HG03064 (cell line): ENCODE measurements at regions not wholly inside any gene's neighbourhood (a gene's known extent, or its start where the extent isn't known, plus 50 kb on each side); places are given as distances from the start of the nearest gene placed in this dataset.
"Not testable (repeated sequence)": the region's sequence is repeated elsewhere in the genome, so short reads cannot be mapped to it uniquely, and the experiment has no call there.

Experiments used
- ATAC-seq: cut with Tn5 transposase; IDR thresholded peaks from one replicate; pipeline ENCODE4 v1.9.1; 2021; ENCODE audit warnings: low read depth; ENCODE audit not compliant: unreplicated experiment

DNA sequence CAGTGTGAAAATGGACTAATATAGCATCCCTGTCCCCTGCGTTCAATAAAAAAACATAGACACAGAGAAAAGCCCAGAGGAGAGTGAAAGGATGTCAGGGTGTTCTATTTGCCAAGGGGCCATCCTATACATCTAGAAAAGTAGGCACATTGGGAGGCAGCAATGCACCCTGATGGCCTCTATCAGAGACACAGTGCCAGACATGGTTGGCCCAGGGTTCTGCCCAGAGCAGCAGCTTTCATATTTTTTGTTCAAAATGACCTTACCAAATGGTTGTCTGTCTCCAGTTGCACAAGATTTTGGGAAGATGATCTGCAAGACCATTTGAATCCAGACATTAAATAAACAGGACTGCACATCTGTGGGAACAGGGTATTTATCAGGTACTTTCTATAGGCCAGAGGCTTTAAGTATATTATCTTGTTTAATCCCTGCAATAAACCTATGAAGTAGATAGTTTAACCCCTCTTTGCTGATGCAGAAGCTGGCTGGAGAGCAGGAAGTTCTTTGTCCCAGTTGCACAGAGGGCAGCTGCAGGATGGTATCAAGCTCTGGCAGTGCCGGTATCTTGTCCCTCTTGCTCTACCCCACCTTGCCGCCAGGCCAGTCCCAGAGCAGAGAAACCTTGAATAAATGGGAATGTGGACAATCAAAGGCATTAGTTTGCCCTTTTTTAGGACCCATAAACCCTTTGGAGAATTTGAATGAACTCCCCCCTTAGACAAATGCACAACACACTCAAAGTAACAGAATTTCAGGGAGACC is 171.8 kb upstream of the PWP1 start:
- ATAC-seq, result no peak

DNA sequence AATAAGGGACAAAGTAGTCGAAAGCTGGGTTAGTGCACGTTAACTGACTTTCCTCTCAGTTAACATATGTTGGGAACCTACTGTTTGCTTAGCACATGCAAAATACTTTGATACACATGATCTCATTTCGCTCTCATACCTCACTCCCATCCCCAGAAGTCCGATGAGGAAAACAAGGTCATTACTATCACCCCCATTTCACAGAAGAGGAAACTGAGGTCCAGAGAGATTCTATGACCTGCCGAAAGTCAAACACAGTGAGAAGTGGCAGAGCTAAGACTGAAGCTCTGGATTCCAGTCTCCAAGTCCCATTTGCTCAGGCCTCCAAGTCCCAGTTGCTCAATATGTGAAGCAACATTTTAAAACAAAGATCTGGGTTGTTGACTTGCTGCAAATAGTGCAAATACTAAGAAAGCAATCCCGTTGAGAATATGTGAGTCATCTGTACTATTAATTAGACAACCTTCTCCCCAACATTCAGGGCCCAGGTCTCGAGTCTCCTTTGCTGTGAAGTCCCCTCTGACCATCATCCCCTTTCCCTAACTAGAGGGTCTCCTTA is 170.6 kb upstream of the PWP1 start:
- ATAC-seq, result no peak

DNA sequence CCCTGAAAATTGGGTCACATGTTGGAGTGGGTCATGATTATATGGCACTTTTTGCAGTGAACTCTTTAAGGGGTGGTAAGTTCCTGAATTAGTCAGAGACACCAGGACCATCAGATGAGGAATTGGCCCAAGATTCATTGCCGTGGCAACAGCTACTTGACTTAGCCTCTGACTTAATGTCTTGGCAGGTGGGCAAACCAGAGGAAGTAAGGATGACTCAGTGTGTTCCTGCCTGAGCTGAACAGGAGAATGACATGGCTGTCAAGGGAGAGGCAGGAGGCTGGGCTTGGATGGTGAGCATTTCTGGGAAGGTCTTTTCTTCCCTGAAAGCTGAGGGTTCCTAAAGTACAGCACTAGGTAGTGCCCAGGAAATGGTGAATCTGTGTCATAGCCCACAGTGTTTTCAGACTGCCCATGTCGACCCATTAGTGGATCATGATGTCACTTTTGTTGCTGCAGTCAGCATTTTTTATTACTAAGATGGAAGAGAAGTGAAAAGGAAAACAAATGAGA is 170.1 kb upstream of the PWP1 start:
- ATAC-seq, result no peak

DNA sequence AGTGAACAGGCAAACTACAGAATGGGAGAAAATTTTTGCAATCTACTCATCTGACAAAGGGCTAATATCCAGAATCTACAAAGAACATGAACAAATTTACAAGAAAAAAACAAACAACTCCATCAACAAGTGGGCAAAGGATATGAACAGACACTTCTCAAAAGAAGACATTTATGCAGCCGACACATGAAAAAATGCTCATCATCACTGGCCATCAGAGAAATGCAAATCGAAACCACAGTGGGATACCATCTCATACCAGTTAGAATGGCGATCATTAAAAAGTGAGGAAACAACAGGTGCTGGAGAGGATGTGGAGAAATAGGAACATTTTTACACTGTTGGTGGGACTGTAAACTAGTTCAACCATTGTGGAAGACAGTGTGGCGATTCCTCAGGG is 167.8 kb upstream of the PWP1 start:
- not testable (repeated sequence) for ATAC-seq

DNA sequence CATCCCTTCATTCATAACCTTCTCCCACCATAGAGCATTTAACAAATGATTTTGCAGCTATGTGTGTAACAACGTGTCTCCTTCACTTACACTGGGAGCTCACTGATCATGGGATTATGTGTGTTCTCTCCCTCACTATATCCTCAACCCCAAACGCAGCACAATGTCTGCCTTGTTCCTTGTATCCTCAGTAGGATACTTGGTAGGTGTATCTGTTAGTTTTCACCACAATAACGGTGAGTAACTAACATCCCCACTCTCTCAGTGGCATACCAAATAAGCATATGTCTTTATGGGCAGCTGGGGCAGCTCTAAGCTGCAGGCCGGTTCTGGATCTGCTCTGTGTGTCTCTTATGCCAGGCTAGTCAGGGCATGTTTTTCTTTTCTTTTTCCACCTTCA is 166.7 kb upstream of the PWP1 start:
- no peak for ATAC-seq

DNA sequence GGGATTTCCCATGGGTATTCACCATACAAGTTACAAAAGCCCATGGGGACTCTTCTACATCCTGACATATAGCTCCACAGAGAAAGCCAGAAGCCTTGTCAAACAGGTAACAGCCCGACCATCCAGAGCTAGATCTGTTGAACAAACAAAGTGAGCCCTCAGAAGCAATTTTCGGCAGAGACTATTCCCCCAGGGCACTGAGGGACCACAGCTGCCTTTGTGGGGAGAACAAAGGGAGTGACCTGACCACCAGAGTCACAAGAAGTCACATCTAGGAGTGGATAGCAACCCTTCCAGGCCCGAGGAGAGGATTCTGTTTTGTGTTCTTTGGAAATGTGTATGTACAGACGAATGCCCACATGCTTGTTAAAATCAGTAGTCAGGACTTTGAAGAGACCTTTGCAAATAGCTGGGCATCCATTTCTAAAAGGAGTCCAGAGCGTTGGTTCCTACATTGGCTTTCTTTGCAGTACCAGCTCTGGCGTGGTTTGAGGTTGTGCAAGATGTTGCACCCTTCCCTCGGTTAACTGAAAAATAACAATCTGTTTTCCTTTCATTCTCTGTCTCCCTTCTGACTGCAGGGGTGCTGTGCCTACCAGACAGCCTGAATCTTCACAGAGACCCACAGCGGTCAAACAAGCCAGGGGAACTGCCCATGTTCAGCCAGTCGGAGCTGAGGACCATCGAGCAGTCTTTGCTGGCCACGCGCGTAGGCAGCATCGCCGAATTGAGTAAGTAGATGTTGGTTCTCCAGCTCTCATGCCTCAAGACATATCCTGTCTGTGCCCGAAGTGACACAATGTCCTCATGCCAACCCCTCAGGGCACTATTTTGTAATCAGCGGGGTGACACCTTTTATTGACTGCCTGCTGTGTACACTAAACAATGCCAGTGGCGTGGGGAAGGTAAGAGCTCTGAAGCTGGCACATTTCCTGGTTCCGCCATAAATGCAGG is 165.4 kb upstream of the PWP1 start:
- ATAC-seq, result no peak

DNA sequence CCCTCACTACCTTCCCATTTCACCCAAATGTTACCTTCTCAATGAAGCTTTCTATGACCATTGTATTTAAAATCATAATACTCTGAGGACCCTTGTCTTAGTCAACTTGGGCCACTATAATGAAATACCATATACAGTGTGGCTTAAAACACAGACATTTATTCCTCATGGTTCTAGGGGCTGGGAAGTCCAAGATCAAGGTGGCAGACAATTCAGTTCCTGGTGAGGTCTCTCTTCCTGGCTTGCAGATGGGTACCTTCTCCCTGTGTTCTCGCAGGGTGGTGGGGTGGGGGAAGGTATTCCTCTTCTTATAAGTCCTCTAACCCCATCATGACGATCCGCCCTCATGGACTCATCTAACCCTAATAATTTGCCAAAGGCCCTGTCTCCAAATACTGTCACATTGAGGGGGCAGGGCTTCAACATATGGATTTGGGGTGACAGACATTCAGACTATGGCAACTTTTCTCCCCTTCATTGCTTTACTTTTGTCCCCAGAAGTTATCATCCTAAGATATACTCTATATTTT is 163.7 kb upstream of the PWP1 start:
- no peak for ATAC-seq

DNA sequence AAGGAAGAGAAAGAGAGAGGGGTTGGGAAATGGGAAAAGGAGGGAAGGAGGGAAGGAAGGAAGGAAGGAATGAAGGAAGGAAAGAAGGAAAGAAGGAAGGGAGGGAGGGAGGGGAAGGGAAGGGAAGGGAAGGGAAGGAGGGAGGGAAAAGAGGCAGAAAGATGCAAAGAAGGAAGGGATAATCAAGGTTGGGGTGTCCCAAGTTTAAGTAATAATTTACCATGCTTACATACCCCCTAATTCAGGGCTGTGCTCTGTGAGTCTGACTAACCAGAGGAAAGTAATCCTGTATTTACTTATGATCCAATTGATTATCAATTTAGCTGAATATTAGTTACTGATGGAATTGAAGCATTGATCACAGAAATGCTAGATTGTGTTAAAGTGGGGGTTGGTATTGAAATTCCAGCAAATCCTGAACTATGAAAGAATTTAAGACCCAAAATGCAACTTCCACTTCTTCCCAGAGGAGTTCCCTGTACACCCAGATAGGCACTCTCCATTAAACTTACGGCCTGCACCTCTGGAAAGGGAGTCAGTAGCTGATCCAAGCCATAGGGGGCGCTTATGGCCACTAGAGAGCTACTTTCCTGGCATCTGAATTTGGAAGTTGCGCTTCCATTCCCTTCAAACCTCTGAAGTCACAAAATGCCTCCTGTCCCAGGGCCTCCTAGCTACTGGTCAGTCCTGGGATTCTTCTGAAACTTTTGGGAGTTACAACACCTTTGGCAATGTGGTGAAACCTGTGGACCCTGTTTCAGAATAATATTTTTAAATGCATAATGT is 162.7 kb upstream of the PWP1 start:
- ATAC-seq, result no peak

DNA sequence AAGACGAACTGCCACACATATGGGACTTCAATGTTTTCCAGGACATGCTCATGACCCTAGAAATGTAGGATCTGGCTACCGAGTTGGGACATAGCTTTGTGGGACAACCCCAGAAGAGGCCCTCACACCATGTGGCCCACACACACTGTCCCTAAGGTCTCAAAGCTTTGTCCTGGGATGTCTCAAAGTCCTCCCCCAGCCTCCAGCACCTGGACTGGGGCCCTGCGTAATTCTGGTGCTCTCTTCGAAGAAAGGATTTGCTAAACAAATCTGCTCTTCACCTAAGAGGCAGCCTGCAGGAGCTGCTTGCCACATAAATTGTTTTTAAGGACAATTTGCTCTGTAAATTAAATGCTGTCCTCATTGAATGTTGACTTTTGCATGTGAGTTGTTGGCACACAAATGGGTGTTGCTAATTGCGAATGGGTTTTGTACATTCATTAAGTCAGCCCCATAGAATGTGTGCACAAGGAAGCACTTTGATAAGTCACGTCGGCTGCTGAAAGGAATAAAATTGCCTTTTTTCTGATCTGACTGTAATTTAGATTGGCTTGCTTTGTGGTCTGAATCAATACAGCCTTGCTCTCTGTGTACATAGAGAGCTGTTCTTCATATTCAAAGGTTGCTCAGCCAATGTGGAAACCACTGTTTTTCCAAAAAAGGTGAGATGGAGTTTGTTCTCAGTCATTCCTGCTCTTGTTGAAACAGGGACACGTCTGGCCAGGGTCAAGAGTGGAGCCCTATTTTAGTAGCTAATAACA is 161.6 kb upstream of the PWP1 start:
- no peak for ATAC-seq

DNA sequence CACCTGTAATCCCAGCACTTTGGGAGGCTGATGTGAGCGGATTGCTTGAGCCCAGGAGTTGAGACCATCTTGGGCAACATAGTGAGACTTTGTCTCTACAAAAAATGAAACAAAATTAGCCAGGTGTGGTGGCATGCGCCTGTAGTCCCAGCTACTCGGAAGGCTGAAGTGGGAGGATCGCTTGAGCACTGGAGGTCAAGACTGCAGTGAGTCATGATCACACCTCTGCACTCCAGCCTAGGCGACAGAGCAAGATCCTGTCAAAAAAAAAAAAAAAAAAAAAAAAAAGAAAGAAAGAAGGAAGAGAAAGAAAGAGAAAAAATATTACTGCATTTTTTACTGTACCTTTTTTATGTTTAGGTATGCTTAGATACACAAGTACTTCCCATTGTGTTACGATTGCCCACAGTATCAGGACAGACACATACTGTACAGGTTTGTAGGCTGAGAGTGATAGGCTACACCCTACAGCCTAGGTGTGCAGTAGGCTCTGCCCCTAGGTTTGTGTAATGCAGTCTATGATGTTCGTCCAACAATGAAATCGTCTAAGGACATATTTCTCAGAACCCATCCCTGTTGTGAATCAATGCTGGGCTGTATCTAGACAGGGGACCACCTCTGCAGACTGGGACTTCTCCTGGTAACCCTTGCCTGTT is 160.4 kb upstream of the PWP1 start:
- no peak for ATAC-seq

DNA sequence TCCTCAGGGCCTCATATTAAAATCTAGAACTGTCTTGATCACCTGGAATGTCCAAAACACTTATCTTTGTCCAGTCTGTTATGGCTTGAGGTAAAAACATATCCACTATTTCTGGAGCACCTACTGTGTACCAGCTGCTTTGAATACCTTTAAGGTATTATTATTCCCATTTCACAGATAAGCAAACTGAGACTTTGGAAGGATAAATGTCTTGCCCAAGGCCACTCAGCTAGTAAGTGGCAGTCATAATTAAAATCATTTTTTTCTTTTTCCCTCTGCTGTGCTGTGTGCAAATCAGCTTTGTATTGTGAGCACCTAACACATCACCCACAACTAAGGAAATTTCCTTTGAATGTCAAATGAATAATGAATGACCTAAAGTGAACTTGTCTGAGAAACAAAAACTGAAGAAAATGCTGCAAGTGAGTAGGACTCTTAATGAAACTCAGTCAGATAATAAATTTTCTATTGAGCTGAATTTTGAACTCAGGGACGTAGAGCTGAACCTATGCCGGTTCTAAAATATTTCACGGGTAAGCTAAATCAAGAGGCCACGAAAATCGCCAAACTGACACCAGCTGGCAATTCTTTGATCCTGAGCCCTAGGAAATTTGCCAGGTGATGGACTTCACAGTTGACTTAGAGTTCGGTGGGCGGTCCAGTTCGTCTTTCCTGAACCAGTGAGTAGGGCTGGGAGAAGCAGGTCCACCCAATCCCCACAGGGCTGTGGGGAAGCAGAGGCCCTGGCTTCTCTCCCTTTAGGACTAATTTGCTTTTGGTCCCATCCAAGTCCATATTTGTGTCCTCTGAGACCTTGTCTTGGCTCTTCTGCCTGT is 159.7 kb upstream of the PWP1 start:
- ATAC-seq, result no peak

DNA sequence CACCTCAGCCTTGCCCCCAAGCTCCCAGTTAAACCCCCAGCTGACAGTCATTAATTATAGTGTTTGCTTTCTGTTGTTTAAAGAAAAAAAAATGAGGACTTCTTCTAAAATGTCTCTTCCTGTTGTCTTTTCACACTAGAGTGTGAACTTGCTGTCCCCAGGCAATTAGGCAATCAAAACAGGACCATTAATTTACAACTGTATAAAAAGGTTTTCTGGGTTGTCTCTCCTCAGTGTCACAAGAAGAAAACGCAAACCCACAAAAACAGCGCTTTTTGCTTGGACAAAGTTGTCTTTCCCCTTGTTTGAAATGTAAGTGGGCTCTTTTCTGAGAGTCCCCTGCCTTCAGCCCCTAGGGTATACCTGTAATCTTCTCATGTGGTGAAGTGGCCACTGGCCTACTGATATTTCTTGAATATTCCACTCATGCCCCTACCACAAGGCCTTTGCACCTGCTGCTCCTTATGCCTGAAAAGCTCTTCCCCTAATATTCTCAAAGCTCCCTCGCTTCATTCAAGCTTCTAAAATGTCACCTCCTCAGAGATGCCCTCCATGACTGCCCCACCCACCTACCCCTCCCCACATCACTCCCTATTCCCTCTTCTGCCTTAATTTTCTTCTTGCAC is 158.9 kb upstream of the PWP1 start:
- ATAC-seq, result no peak

DNA sequence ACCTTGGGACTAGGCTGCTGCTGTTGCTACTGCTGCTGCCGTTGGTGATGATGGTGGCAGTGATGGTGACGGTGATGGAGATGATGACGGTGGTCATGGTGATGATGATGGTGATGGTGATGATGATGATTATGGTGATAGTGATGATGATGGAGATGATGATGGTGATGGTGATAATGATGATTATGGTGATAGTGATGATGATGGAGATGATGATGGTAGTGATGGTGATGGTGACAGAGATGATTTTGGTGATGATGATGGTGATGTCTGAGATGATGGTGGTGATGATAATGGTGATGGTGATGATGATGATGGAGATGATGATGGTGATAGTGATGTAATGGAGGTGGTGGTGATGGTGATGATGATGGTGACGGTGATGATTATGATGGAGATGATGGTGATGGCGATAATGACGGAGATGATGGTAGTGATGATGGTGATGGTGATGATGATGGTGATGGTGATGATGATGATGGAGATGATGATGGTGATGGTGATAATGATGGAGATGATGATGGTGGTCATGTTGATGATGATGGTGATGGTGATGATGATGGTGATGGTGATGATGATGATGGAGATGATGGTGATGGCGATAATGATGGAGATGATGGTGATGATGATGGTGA is 156.8 kb upstream of the PWP1 start:
- ATAC-seq, result no peak

DNA sequence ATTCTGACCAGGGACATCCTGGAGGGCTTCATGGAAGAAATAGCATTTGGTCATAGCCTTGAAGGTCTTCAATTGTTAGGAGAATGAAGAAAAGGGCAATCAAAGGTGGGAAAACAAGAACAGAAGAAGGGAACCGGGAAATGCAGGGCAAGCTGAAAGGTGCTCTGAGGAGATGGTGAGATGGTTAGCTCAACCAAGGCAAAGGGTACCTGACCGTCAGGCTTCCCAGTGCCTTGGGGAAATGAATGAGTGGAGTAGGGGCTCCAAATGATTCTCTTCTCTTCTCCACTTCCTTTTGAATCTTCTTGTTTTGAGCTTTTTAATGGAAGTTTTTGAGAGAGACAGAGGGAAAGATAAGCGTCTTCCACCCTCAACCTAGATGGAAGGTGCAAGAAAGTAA is 155.6 kb upstream of the PWP1 start:
- no peak for ATAC-seq

DNA sequence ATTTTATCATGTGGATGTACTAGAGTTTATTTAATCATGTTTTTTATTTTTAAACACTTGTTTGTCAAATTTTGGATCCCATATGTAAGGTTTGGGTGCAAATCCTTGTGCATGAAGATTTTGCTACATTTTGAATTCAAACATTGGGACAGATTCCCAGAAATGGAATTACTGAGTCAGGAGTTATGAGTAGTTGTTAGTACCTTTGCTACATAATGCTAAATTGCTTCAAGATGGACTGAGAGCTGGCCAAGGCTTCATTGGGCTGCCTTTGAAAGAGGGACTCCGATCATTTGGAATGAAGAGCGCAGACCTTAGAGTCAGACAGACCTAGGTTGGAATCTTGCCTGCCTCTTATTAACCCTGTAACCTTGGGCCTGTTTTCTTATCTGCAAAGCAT is 154.9 kb upstream of the PWP1 start:
- no peak for ATAC-seq

DNA sequence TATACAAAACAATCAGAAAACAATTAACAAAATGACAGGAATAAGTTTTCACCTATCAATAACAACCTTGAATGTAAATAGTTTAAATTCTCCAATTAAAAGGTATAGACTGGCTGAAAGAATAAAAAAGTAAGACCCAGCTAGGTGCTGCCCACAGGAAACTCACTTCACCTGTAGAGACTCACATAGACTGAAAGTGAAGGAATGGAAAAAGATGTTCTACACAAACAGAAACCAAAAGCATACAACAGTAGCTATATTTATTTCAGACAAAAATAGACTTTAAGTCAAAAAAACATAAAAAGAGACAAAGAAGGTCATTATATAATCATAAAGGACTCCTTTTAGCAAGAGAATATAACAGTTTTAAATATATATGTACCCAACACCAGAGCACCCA is 152.4 kb upstream of the PWP1 start:
- ATAC-seq, result peak; percentile 73

DNA sequence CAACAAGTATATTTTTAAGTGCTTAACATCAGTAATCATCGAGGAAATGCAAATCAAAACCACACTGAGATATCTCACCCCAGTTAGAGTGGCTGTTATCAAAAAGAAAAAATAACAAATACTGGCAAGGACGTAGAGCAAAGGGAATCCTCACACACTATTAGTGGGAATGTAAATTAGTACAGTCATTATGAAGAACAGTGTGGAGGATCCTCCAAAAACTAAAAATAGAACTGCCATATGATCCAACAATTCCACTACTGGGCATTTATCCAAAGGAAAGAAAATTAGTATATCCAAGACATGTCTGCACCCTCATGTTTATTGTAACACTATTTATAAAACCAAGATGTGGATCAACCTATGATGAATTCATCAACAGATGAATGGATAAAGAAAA is 149.0 kb upstream of the PWP1 start:
- ATAC-seq, result no peak
